ENCODE measurements at regions not wholly inside any gene's neighbourhood (a gene's known extent, or its start where the extent isn't known, plus 50 kb on each side); places are given as distances from the start of the nearest gene placed in this dataset.

DNA sequence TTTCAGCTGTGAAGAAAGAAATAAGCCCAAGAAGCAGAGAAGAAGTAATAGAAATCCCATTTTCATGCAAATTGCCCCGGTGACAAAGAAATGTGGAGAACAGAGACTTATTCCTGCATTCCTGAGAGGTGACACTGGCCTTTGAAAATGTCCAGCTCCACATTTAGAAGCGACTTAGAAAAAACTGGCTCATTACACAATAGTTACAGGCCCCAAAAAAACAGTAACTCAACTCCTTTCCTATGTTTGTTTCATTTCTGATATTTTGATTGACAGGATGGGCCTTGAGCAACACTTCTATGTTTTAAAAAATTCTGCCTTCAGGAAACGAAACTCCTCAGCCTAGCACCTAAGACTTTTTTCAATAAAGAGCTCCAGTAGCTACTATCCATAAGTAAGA lies 726.9 kb upstream of the TENM4 start:
- TF ChIP-seq SUZ12 (IDR thresholded peaks at IDR 0.05): no peak
- TF ChIP-seq FOXK2 (IDR thresholded peaks at IDR 0.05): no peak
- no peak for TF ChIP-seq FOXA1 (IDR thresholded peaks at IDR 0.05)
- no peak for TF ChIP-seq BHLHE40 (IDR thresholded peaks at IDR 0.05; ENCODE audit: borderline replicate concordance)
- TF ChIP-seq, protein P1, sequence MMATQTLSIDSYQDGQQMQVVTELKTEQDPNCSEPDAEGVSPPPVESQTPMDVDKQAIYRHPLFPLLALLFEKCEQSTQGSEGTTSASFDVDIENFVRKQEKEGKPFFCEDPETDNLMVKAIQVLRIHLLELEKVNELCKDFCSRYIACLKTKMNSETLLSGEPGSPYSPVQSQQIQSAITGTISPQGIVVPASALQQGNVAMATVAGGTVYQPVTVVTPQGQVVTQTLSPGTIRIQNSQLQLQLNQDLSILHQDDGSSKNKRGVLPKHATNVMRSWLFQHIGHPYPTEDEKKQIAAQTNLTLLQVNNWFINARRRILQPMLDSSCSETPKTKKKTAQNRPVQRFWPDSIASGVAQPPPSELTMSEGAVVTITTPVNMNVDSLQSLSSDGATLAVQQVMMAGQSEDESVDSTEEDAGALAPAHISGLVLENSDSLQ (IDR thresholded peaks at IDR 0.05): no peak
- TF ChIP-seq NFRKB (IDR thresholded peaks at IDR 0.05): no peak
- no peak for TF ChIP-seq SP1 (IDR thresholded peaks at IDR 0.05)
- TF ChIP-seq TARDBP (IDR thresholded peaks at IDR 0.05): no peak
